ENCODE measurements at regions not wholly inside any gene's neighbourhood (a gene's known extent, or its start where the extent isn't known, plus 50 kb on each side); places are given as distances from the start of the nearest gene placed in this dataset.

DNA sequence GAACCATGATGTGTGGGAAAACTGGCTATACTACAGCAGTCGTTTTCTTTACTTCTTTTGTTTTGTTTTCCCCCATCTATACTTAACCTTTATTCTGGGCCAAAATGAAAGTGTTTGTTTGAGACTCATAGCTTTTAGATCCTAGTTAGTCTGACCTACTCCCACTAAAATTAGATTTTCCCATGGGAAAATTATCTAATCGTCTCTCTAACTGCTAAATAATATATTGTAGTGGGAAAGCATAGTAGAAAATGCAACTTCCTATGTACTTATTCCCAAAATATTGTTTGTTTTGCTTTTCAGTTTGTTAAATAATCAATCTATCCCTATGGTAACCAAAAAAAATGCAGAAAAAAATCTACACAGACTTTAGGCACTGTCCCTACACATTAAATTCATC is 96.6 kb downstream of the NOC3L start:
- H3K4me3 ChIP-seq (ENCODE audit: low read depth in 2 of 2, low read length in 2 of 2), result no peak overlapping the region
- TF ChIP-seq TCF7L2 (IDR thresholded peaks at IDR 0.05; ENCODE audit: low read depth, low read length) (no peak), REST (IDR thresholded peaks at IDR 0.05; ENCODE audit: insufficient read depth in 1 of 2, low read depth in 2 of 2, low read length in 1 of 2) (no peak), CTCF (IDR thresholded peaks at IDR 0.05) (no peak), SIN3A (IDR thresholded peaks at IDR 0.05; ENCODE audit: borderline replicate concordance, insufficient read depth, low read depth, low read length) (no peak), POLR2AphosphoS5 (IDR thresholded peaks at IDR 0.05; ENCODE audit: low read depth, low read length) (no peak)
- peaks cover 20% of the 10 kb centered on the region; the same call in 1 of the 2 replicates for H3K36me3 ChIP-seq (ENCODE audit: control insufficient read depth, insufficient read depth, low read length)
- H3K27ac ChIP-seq (ENCODE audit: low read length), result no peak overlapping the region
- no TSS peak for BruUV-seq (replicated peaks)
- no peaks in the 10 kb centered on the region for H3K9me3 ChIP-seq (ENCODE audit: control insufficient read depth, insufficient read depth, low read depth, low read length)
- no peak for DNase-seq (ENCODE audit: low read depth, low spot score)
- ChIA-PET CTCF (no interaction called here), POLR2A (no interaction called here)
- no peak for ATAC-seq
- H3K4me1 ChIP-seq (ENCODE audit: control insufficient read depth, insufficient read depth, low read length), result no peaks in the 10 kb centered on the region
- in situ Hi-C loops (cut with HindIII; ENCODE audit: low pct_unique_long_range_greater_than_20kb, low sequenced_read_pairs) (no loop called here), intact Hi-C loops (cut with micrococcal nuclease; ENCODE audit: unreplicated experiment) (no loop called here)
- no peaks in the 10 kb centered on the region for H3K27me3 ChIP-seq (ENCODE audit: control insufficient read depth, insufficient read depth, low read length)

DNA sequence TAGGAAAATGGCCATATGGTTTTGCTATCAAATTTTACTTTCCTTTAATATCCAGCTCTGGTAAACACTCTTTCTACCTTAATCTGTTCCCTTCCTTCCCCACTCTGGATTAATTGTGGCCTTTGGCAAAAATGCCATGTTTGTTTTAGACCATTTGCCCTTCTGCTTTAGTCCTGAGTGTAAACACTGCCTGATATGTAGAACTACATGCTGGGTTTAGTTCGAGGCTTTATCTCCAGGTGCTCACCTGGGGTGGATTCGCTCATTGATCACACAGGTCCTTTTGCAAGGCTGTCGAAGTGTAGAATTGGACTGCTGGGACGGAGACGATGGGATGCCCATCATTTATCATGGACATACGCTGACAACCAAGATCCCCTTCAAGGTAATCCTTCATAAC is 94.1 kb downstream of the NOC3L start:
- BruUV-seq (replicated peaks), result no TSS peak

More for the DNA sequence above, 94.1 kb downstream of the NOC3L start:
- DNase-seq (ENCODE audit: low read depth, low spot score) (no peak), ATAC-seq (no peak)
- TF ChIP-seq POLR2AphosphoS5 (IDR thresholded peaks at IDR 0.05; ENCODE audit: low read depth, low read length) (no peak), TCF7L2 (IDR thresholded peaks at IDR 0.05; ENCODE audit: low read depth, low read length) (no peak), REST (IDR thresholded peaks at IDR 0.05; ENCODE audit: insufficient read depth in 1 of 2, low read depth in 2 of 2, low read length in 1 of 2) (no peak), SIN3A (IDR thresholded peaks at IDR 0.05; ENCODE audit: borderline replicate concordance, insufficient read depth, low read depth, low read length) (no peak), CTCF (IDR thresholded peaks at IDR 0.05) (no peak)
- no peak overlapping the region for H3K4me3 ChIP-seq (ENCODE audit: low read depth in 2 of 2, low read length in 2 of 2)
- peaks cover 23% of the 10 kb centered on the region; the same call in 1 of the 2 replicates for H3K36me3 ChIP-seq (ENCODE audit: control insufficient read depth, insufficient read depth, low read length)
- ChIA-PET POLR2A (no interaction called here), CTCF (no interaction called here)
- H3K9me3 ChIP-seq (ENCODE audit: control insufficient read depth, insufficient read depth, low read depth, low read length), result no peaks in the 10 kb centered on the region
- H3K27ac ChIP-seq (ENCODE audit: low read length), result no peak overlapping the region
- intact Hi-C loops (cut with micrococcal nuclease; ENCODE audit: unreplicated experiment), result no loop called here
- no peaks in the 10 kb centered on the region for H3K27me3 ChIP-seq (ENCODE audit: control insufficient read depth, insufficient read depth, low read length)
- no peaks in the 10 kb centered on the region for H3K4me1 ChIP-seq (ENCODE audit: control insufficient read depth, insufficient read depth, low read length)
- in situ Hi-C loops (cut with HindIII; ENCODE audit: low pct_unique_long_range_greater_than_20kb, low sequenced_read_pairs), result no loop called here
